IMR-90 (cell line): ENCODE measurements at regions not wholly inside any gene's neighbourhood (a gene's known extent, or its start where the extent isn't known, plus 50 kb on each side); places are given as distances from the start of the nearest gene placed in this dataset.

ENCODE experiments used
- ATAC-seq: fragments of 200-7000 bp; cut with Tn5 transposase; 2 replicates; pipeline ENCODE4 v1.9.1; 2020; ENCODE audit warnings: low read depth, mild to moderate bottlenecking, moderate library complexity
- BruUV-seq: library from RNA; stranded (reverse); fragments of 400-500 nt; replicated peaks from 2 replicates; lab custom pipeline; 2021; lab: Mats Ljungman, UMichigan
- CTCF ChIA-PET: fragments of 300-600 bp; formaldehyde crosslinking; extraction: SDS; loops from one replicate; lab custom pipeline; 2021; ENCODE audit warnings: antibody characterized with exemption; lab: Yijun Ruan, JAX
- POLR2A ChIA-PET: fragments of 300-600 bp; sonication (Branson Sonifier 250); formaldehyde crosslinking; loops from one replicate; lab custom pipeline; 2022; ENCODE audit warnings: antibody characterized with exemption; ENCODE audit not compliant: unreplicated experiment; lab: Charles Lee
- DNase-seq: peaks from one replicate; pipeline ENCODE4 v3.0.0; 2013
- H2AFZ ChIP-seq: replicated peaks from 2 replicates; pipeline ENCODE3; 2013; ENCODE audit warnings: low read length, mild to moderate bottlenecking; ENCODE audit not compliant: poor library complexity
- H2AK5ac ChIP-seq: 2 replicates; pipeline ENCODE4 v1.6.1; 2013; ENCODE audit warnings: low read depth, low read length, inconsistent platforms
- H2AK9ac ChIP-seq: replicated peaks from 2 replicates; pipeline ENCODE3; 2013; ENCODE audit warnings: mild to moderate bottlenecking, low read depth, low read length, moderate library complexity; ENCODE audit not compliant: poor library complexity
- H2BK120ac ChIP-seq: 2 replicates; pipeline ENCODE4 v1.6.1; 2013; ENCODE audit warnings: low read depth, low read length, inconsistent platforms
- H2BK15ac ChIP-seq: 3 replicates; pipeline ENCODE4 v1.6.1; 2013; ENCODE audit warnings: low read depth, low read length, inconsistent platforms
- H2BK20ac ChIP-seq: 2 replicates; pipeline ENCODE4 v1.6.1; 2013; ENCODE audit warnings: low read depth, mild to moderate bottlenecking, inconsistent platforms, low read length, moderate library complexity
- H2BK5ac ChIP-seq: 2 replicates; pipeline ENCODE4 v1.6.1; 2013; ENCODE audit warnings: mild to moderate bottlenecking, low read depth, low read length, inconsistent platforms; ENCODE audit not compliant: poor library complexity, severe bottlenecking
- H3K14ac ChIP-seq: replicated peaks from 2 replicates; pipeline ENCODE4 v1.6.1; 2013; ENCODE audit warnings: low read depth, low read length, inconsistent platforms
- H3K18ac ChIP-seq: 2 replicates; pipeline ENCODE4 v1.6.1; 2013; ENCODE audit warnings: low read depth, low read length, control low read depth
- H3K23ac ChIP-seq: 2 replicates; pipeline ENCODE4 v1.6.1; 2013; ENCODE audit warnings: low read depth, low read length, inconsistent platforms
- H3K27ac ChIP-seq: 2 replicates; pipeline ENCODE4 v1.5.1; 2013; ENCODE audit warnings: mild to moderate bottlenecking, control low read depth, low read length; ENCODE audit not compliant: insufficient read depth
- H3K27me3 ChIP-seq: 2 replicates; pipeline ENCODE4 v1.6.1; 2013; ENCODE audit warnings: low read length; ENCODE audit not compliant: control insufficient read depth, insufficient read depth
- H3K36me3 ChIP-seq: 2 replicates; pipeline ENCODE4 v1.6.1; 2013; ENCODE audit warnings: low read length, mixed read lengths; ENCODE audit not compliant: control insufficient read depth, insufficient read depth
- H3K4ac ChIP-seq: 2 replicates; pipeline ENCODE4 v1.6.1; 2013; ENCODE audit warnings: low read depth, low read length, inconsistent platforms
- H3K4me1 ChIP-seq: 2 replicates; pipeline ENCODE4 v1.6.1; 2013; ENCODE audit warnings: low read length, mixed read lengths; ENCODE audit not compliant: control insufficient read depth, insufficient read depth
- H3K4me2 ChIP-seq: 2 replicates; pipeline ENCODE4 v1.6.1; 2013; ENCODE audit warnings: low read depth, mild to moderate bottlenecking, control low read depth, low read length, moderate library complexity
- H3K4me3 ChIP-seq: 2 replicates; pipeline ENCODE4 v1.5.1; 2013; ENCODE audit warnings: low read depth, mild to moderate bottlenecking, control low read depth, low read length, moderate library complexity; ENCODE audit not compliant: insufficient read depth
- H3K56ac ChIP-seq: 2 replicates; pipeline ENCODE4 v1.6.1; 2013; ENCODE audit warnings: low read length, inconsistent platforms; ENCODE audit not compliant: insufficient read depth; ENCODE audit errors: extremely low read depth
- H3K79me1 ChIP-seq, 2 experiments: 2 replicates each; pipeline ENCODE4 v1.6.1; 2013; ENCODE audit warnings: low read length in 2 of 2, inconsistent platforms in 1 of 2, low read depth in 1 of 2
- H3K9ac ChIP-seq: 2 replicates; pipeline ENCODE4 v1.6.1; 2013; ENCODE audit warnings: low read depth, low read length, control low read depth
- H3K9me1 ChIP-seq: 2 replicates; pipeline ENCODE4 v1.6.1; 2013; ENCODE audit warnings: low read length, inconsistent platforms; ENCODE audit not compliant: insufficient read depth
- H3K9me3 ChIP-seq: 2 replicates; pipeline ENCODE4 v1.6.1; 2013; ENCODE audit warnings: low read length; ENCODE audit not compliant: control insufficient read depth, insufficient read depth
- H4K20me1 ChIP-seq: 2 replicates; pipeline ENCODE4 v1.6.1; 2013; ENCODE audit warnings: low read length, inconsistent platforms; ENCODE audit not compliant: insufficient read depth
- H4K5ac ChIP-seq: 2 replicates; pipeline ENCODE4 v1.6.1; 2013; ENCODE audit warnings: mild to moderate bottlenecking, low read depth, low read length, control low read depth
- H4K8ac ChIP-seq, 2 experiments: 2 replicates each; pipeline ENCODE4 v1.6.1; 2013; ENCODE audit warnings: low read depth in 2 of 2, low read length in 2 of 2, control low read depth in 1 of 2, inconsistent platforms in 1 of 2
- H4K91ac ChIP-seq: 2 replicates; pipeline ENCODE4 v1.6.1; 2013; ENCODE audit warnings: low read depth, low read length, inconsistent platforms; ENCODE audit not compliant: insufficient read depth
- BHLHE40 ChIP-seq: fragments of 150-350 bp; IDR thresholded peaks from 2 replicates; pipeline ENCODE4 v1.6.1; 2016; ENCODE audit warnings: mild to moderate bottlenecking, low read depth, low read length
- CEBPB ChIP-seq: IDR thresholded peaks from 2 replicates; pipeline ENCODE4 v1.6.1; 2012; ENCODE audit warnings: low read depth, low read length, improper control_type of control experiment
- CHD1 ChIP-seq: IDR thresholded peaks from 2 replicates; pipeline ENCODE4 v1.6.1; 2012; ENCODE audit warnings: low read depth, low read length, improper control_type of control experiment
- CTCF ChIP-seq: conservative IDR thresholded peaks from 2 replicates; pipeline ENCODE4 v1.5.1; 2012; ENCODE audit warnings: mild to moderate bottlenecking, low read depth, low read length, improper control_type of control experiment
- ELK1 ChIP-seq: fragments of 150-350 bp; IDR thresholded peaks from 2 replicates; pipeline ENCODE4 v1.6.1; 2016; ENCODE audit warnings: low read depth, mild to moderate bottlenecking, low read length, moderate library complexity, borderline replicate concordance
- FOS ChIP-seq: fragments of 150-350 bp; IDR thresholded peaks from 2 replicates; pipeline ENCODE4 v1.6.1; 2016; ENCODE audit warnings: low read depth, low read length
- MAFK ChIP-seq: IDR thresholded peaks from 2 replicates; pipeline ENCODE4 v1.6.1; 2012; ENCODE audit warnings: low read depth, low read length, improper control_type of control experiment
- MAZ ChIP-seq: IDR thresholded peaks from 2 replicates; pipeline ENCODE4 v1.6.1; 2012; ENCODE audit warnings: low read depth, mild to moderate bottlenecking, low read length, improper control_type of control experiment, moderate library complexity, borderline replicate concordance
- MXI1 ChIP-seq: IDR thresholded peaks from 2 replicates; pipeline ENCODE4 v1.6.1; 2012; ENCODE audit warnings: low read depth, mild to moderate bottlenecking, low read length, moderate library complexity, borderline replicate concordance
- NFE2L2 ChIP-seq: fragments of 150-350 bp; IDR thresholded peaks from 2 replicates; pipeline ENCODE4 v1.6.1; 2016; ENCODE audit warnings: low read depth, mild to moderate bottlenecking, low read length
- POLR2A ChIP-seq: IDR thresholded peaks from 2 replicates; pipeline ENCODE4 v1.6.1; 2012; ENCODE audit warnings: mild to moderate bottlenecking, low read depth, low read length
- RCOR1 ChIP-seq: IDR thresholded peaks from 2 replicates; pipeline ENCODE4 v1.6.1; 2012; ENCODE audit warnings: mild to moderate bottlenecking, low read length, improper control_type of control experiment; ENCODE audit not compliant: insufficient replicate concordance
- RFX5 ChIP-seq: IDR thresholded peaks from 2 replicates; pipeline ENCODE4 v1.8.0; 2012; ENCODE audit warnings: low read depth, mild to moderate bottlenecking, low read length, moderate library complexity
- SMC3 ChIP-seq: fragments of 150-350 bp; IDR thresholded peaks from 2 replicates; pipeline ENCODE4 v1.6.1; 2016; ENCODE audit warnings: low read depth, mild to moderate bottlenecking, antibody characterized with exemption, low read length, moderate library complexity
- WGBS, 2 experiments: methylation state at CpG; one replicate each; pipeline versions ENCODE4 v1.1.5 to v1.1.7; 2013; ENCODE audit warnings: missing lambda C conversion rate in 2 of 2; ENCODE audit not compliant: insufficient read length in 1 of 2; ENCODE audit errors: extremely low coverage in 2 of 2; 5-methylcytosine and 5-hydroxymethylcytosine counted together
- dilution Hi-C: fragments of 300-500 bp; cut with HindIII; formaldehyde crosslinking; loops from one replicate; pipeline ENCODE4 v1.14.3; 2018; ENCODE audit warnings: low sequenced_read_pairs; ENCODE audit not compliant: unreplicated experiment
- in situ Hi-C: fragments of 300-500 bp; cut with MboI; formaldehyde crosslinking; loops from 3 replicates; pipeline ENCODE4 v1.14.3; 2019; ENCODE audit warnings: low sequenced_read_pairs, inconsistent platforms, mixed read lengths
- intact Hi-C: fragments of 100-400 bp; cut with micrococcal nuclease; formaldehyde crosslinking; loops from 2 replicates; pipeline ENCODE4 v1.10.0; 2022
- TF ChIP-seq, protein P1 (sequence below): fragments of 150-350 bp; IDR thresholded peaks from 2 replicates; pipeline ENCODE4 v1.6.1; 2017; ENCODE audit warnings: mild to moderate bottlenecking, antibody characterized with exemption, low read length, low read depth

DNA sequence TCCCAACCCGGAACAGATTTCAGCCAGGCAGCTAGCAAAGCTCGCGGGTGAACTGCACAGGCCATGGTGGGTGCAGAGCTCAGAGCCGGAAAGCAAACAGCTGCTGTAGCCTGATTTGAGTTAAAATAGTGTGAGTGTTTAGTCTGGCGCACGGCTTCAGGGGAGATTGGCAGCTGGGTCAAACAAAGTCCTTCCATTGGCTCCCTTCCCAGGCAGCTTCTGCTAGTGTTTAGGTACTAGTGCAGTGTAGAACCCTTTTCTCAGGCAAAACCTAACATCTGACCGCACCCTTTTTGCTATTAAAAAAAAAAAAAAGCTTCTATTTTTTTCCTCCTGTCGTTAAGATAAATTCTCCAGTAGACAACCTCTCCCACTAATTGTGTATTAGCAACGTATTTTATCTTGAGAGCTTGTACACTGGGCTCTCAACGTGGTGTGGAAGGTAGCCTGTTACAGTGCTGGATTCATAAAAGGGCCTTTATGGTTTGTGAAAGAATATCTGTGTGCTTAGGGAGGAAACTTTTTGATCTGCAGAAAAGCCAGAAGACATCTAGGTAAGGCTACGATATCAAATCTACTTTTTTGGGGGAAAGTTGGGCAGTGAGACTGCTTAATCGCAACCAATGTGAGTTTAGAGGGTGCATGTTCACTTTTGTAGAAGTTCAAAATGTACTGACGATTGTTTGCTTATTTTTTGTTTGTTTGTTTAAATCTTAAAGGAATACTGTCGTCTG, 689.6 kb downstream of the USP25 start:
- Histone ChIP-seq H3K36me3 (no peaks in the 10 kb centered on the region), H2AK5ac (no peak overlapping the region), H3K14ac (no peak overlapping the region), H4K8ac (no peak overlapping the region), H3K4ac (no peak overlapping the region), H4K5ac (no peak overlapping the region), H2AK9ac (no peak overlapping the region), H2BK120ac (no peak overlapping the region), H4K20me1 (no peaks in the 10 kb centered on the region), H3K4me3 (no peak overlapping the region), H3K18ac (no peak overlapping the region), H3K23ac (no peak overlapping the region), H3K4me1 (no peaks in the 10 kb centered on the region), H2AFZ (no peak overlapping the region), H2BK15ac (no peak overlapping the region), H3K27ac (no peak overlapping the region), H3K9me3 (no peaks in the 10 kb centered on the region), H2BK20ac (no peak overlapping the region), H3K9me1 (no peaks in the 10 kb centered on the region), H3K9ac (no peak overlapping the region), H3K27me3 (no peaks in the 10 kb centered on the region), H4K91ac (no peak overlapping the region), H2BK5ac (no peak overlapping the region), H3K79me1 (no peaks in the 10 kb centered on the region), H3K4me2 (no peak overlapping the region; the same call in 1 of the 2 replicates), H3K56ac (no peak overlapping the region)
- intact Hi-C loops = no loop called here
- BruUV-seq = no TSS peak
- 17% methylated on average over 2 of the region's 14 CpGs; no CpG with 5 or more reads in 1 of the 2 experiments for WGBS, 2 experiments
- ATAC-seq (peak; percentile 73), DNase-seq (peak; percentile 57)
- in situ Hi-C loops = no loop called here
- POLR2A ChIA-PET = no interaction called here
- no peak for TF ChIP-seq MXI1
- no peak for TF ChIP-seq MAZ
- TF ChIP-seq POLR2A = no peak
- TF ChIP-seq FOS = no peak
- no peak for TF ChIP-seq RCOR1
- TF ChIP-seq CEBPB = no peak
- no peak for TF ChIP-seq NFE2L2
- no peak for TF ChIP-seq ELK1
- TF ChIP-seq SMC3 = no peak
- TF ChIP-seq RFX5 = no peak
- TF ChIP-seq, protein P1, sequence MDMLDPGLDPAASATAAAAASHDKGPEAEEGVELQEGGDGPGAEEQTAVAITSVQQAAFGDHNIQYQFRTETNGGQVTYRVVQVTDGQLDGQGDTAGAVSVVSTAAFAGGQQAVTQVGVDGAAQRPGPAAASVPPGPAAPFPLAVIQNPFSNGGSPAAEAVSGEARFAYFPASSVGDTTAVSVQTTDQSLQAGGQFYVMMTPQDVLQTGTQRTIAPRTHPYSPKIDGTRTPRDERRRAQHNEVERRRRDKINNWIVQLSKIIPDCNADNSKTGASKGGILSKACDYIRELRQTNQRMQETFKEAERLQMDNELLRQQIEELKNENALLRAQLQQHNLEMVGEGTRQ = no peak
- TF ChIP-seq CTCF = no peak
- no peak for TF ChIP-seq BHLHE40
- TF ChIP-seq CHD1 = no peak
- no peak for TF ChIP-seq MAFK
- dilution Hi-C loops = no loop called here
- CTCF ChIA-PET = interaction anchor here (0.6 to 1.2 kb wide), 2 partner anchors 13 to 954 kb away, joined by 3 read pairs; no protein-coding TSS in a partner anchor
